MG63 (cell line): ENCODE measurements at regions not wholly inside any gene's neighbourhood (a gene's known extent, or its start where the extent isn't known, plus 50 kb on each side); places are given as distances from the start of the nearest gene placed in this dataset.

ENCODE experiments used
- DNase-seq: peaks from one replicate; pipeline ENCODE4 v3.0.0-alpha.2; 2020
- H3K27me3 ChIP-seq: fragments of 250-450 bp; sonication (Bioruptor Pico); 2 replicates; pipeline ENCODE4 v1.5.1; 2020; ENCODE audit warnings: mild to moderate bottlenecking, moderate library complexity
- H3K36me3 ChIP-seq: fragments of 250-450 bp; sonication (Bioruptor Pico); 2 replicates; pipeline ENCODE4 v1.5.1; 2020; ENCODE audit warnings: mild to moderate bottlenecking, moderate library complexity
- H3K4me3 ChIP-seq: fragments of 250-450 bp; sonication (Bioruptor Pico); 2 replicates; pipeline ENCODE4 v1.5.1; 2020; ENCODE audit warnings: mild to moderate bottlenecking, moderate library complexity
- H3K9me3 ChIP-seq: fragments of 250-450 bp; sonication (Bioruptor Pico); 2 replicates; pipeline ENCODE4 v1.5.1; 2020; ENCODE audit warnings: mild to moderate bottlenecking, moderate library complexity

- DNase-seq, result no peak
- Histone ChIP-seq H3K4me3 (no peak overlapping the region), H3K27me3 (no peaks in the 10 kb centered on the region), H3K36me3 (no peaks in the 10 kb centered on the region), H3K9me3 (0 out of 2 replicates have a peak, but pooled peaks cover 2% of the 10 kb centered on the region)
These were observed 91.3 kb downstream of the DUSP6 start for GRCh38 chr12:89260841-89261637.

GRCh38 chr12:89259821-89260220, 92.5 kb downstream of the DUSP6 start:
- Histone ChIP-seq H3K9me3 (0 out of 2 replicates have a peak, but pooled peaks cover 2% of the 10 kb centered on the region), H3K4me3 (no peak overlapping the region), H3K27me3 (no peaks in the 10 kb centered on the region), H3K36me3 (no peaks in the 10 kb centered on the region)
- no peak for DNase-seq

GRCh38 chr12:89258240-89258969, 93.9 kb downstream of the DUSP6 start:
- Histone ChIP-seq H3K27me3 (no peaks in the 10 kb centered on the region), H3K4me3 (no peak overlapping the region), H3K36me3 (no peaks in the 10 kb centered on the region), H3K9me3 (0 out of 2 replicates have a peak, but pooled peaks cover 2% of the 10 kb centered on the region)
- DNase-seq, result no peak

DNA sequence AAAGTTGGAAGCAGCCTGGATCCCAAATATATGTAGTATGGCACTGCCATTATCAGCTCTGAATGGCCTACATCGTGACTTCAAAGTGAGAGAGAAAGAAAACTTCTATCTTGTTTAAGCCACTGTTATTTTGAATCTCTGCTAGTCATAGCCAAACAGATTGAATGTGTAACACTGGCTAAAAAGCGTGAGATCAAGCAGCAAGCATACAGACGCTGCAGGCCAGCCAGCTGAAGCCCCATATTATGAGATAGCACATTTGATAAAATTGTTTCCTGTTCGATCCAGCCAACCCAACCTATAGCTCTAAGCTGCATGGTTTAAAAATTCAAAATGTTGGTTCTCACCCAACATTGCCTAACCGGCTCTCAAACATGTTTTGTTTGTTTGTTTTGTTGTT, 95.0 kb downstream of the DUSP6 start:
- Histone ChIP-seq H3K4me3 (no peak overlapping the region), H3K9me3 (0 out of 2 replicates have a peak, but pooled peaks cover 2% of the 10 kb centered on the region), H3K36me3 (no peaks in the 10 kb centered on the region), H3K27me3 (no peaks in the 10 kb centered on the region)
- no peak for DNase-seq

GRCh38 chr12:89256060-89256459, 96.2 kb downstream of the DUSP6 start:
- no peaks in the 10 kb centered on the region for H3K36me3 ChIP-seq
- H3K9me3 ChIP-seq, result 0 out of 2 replicates have a peak, but pooled peaks cover 2% of the 10 kb centered on the region
- no peak for DNase-seq
- no peaks in the 10 kb centered on the region for H3K27me3 ChIP-seq
- no peak overlapping the region for H3K4me3 ChIP-seq

GRCh38 chr12:89253488-89253887, 98.8 kb downstream of the DUSP6 start:
- Histone ChIP-seq H3K4me3 (no peak overlapping the region), H3K27me3 (no peaks in the 10 kb centered on the region), H3K36me3 (no peaks in the 10 kb centered on the region), H3K9me3 (no peaks in the 10 kb centered on the region)
- DNase-seq, result no peak

DNA sequence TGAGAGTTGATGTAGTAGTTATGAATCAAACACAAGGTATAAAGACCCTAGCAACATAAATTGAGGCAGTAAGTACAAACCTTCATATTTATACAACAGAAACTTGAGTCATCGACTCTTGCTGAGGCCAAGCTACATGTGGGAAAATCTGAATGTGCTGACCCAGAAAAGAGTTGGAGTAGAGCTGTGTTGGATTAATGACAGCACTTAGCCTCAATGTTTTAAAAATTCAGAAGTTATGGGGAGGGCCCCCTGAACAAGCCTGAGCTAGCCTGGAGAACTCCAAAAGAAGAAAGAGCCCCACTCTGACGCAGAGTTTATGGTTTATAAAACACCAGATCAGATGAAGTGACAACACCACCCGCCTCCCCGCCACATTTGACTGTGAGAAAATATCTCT, 100.0 kb downstream of the DUSP6 start:
- no peaks in the 10 kb centered on the region for H3K36me3 ChIP-seq
- no peak for DNase-seq
- H3K27me3 ChIP-seq, result no peaks in the 10 kb centered on the region
- no peaks in the 10 kb centered on the region for H3K9me3 ChIP-seq
- H3K4me3 ChIP-seq, result no peak overlapping the region

DNA sequence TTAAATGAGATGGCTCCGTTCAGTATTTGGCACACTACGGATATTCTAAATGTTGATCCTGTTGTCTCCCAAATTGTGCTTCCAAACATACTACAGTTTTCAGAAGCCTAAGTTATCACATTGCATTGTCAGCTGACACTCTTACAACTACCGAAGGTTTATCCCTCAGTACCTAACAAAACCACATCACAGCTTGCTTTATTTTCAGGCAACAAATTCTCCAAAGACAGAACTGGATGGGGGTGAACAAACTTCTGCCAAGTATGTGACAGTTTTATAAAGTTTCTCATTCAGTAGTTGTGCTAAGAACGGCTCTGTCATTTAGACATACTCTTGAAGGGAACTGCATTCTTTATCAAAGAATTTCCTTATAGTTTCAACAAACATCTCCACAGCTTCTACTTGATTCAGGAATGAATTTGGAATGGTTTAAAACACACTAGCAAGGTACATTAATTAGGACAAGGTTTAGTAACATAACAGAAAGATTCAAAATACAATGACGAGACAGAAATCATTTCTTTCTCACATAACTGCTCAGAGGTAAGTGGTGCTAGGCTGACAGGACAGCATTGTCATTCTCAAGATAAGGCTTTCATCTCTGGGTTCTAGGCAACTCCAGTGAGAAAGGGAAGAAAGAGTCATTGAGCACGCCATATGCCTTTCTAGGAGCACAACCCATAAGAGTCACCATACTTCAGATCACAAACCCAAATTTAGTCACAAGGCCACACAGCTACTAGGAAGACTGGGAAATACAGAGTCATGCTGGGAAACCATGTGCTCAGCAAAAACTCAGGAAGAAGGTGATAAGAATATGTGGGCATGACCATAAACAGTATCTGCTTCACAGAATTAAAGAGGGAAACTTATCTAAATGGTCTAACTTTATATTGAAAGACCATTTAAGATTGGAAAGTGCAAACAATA, 100.7 kb downstream of the DUSP6 start:
- H3K36me3 ChIP-seq, result no peaks in the 10 kb centered on the region
- no peaks in the 10 kb centered on the region for H3K9me3 ChIP-seq
- H3K4me3 ChIP-seq, result no peak overlapping the region
- H3K27me3 ChIP-seq, result no peaks in the 10 kb centered on the region
- DNase-seq, result no peak

- no peaks in the 10 kb centered on the region for H3K27me3 ChIP-seq
- no peak for DNase-seq
- H3K9me3 ChIP-seq, result no peaks in the 10 kb centered on the region
- H3K36me3 ChIP-seq, result no peaks in the 10 kb centered on the region
- H3K4me3 ChIP-seq, result no peak overlapping the region
These were observed 101.7 kb downstream of the DUSP6 start for GRCh38 chr12:89250636-89251035.

DNA sequence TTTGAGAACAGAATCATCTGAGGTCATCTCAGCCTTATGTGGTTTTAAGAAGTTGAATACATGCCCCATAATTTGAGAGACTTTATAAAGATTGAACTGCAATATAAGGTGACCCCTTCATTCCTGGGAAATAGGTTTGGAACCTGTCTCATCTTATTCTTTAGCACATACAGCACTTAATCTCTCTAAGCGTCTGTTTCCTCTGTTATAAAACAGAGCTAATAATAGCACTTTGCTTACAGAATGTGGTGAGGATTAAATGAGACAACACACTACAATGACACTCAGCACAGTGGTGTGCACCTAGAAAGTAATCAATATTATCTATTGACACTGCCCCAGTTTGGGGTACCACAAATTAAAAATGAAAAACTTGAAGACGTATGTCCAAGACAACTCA, 102.1 kb downstream of the DUSP6 start:
- no peak for DNase-seq
- H3K4me3 ChIP-seq, result no peak overlapping the region
- no peaks in the 10 kb centered on the region for H3K36me3 ChIP-seq

DNA sequence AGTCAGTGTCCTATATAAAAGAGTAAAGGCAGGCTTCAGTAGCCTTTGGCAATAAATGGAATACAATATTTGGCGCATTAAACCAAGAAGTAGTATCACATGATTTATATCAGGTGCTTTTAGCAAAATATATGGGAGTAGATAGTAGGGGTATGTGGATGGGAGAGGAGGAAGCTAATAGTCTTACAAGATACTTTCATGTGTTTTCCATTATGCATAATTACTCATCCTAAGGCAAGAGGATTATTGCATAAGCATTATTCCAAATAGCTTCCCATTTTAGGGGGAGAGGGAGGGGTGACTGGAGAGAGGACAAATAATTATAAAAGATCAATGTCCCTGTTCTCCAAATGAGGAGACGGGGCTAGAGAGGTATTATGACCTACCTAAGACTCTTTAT, 104.3 kb downstream of the DUSP6 start:
- DNase-seq, result no peak
- H3K9me3 ChIP-seq, result no peaks in the 10 kb centered on the region
- H3K36me3 ChIP-seq, result no peaks in the 10 kb centered on the region
- H3K27me3 ChIP-seq, result no peaks in the 10 kb centered on the region
- no peak overlapping the region for H3K4me3 ChIP-seq

More for the DNA sequence above, 102.1 kb downstream of the DUSP6 start:
- Histone ChIP-seq H3K9me3 (no peaks in the 10 kb centered on the region), H3K27me3 (no peaks in the 10 kb centered on the region)

- Histone ChIP-seq H3K4me3 (no peak overlapping the region), H3K36me3 (no peaks in the 10 kb centered on the region), H3K9me3 (no peaks in the 10 kb centered on the region), H3K27me3 (no peaks in the 10 kb centered on the region)
- DNase-seq, result no peak
These were observed 104.8 kb downstream of the DUSP6 start for GRCh38 chr12:89247541-89247942.

GRCh38 chr12:89245090-89245489, 107.2 kb downstream of the DUSP6 start:
- Histone ChIP-seq H3K4me3 (no peak overlapping the region), H3K27me3 (no peaks in the 10 kb centered on the region), H3K9me3 (no peaks in the 10 kb centered on the region), H3K36me3 (no peaks in the 10 kb centered on the region)
- DNase-seq, result no peak

DNA sequence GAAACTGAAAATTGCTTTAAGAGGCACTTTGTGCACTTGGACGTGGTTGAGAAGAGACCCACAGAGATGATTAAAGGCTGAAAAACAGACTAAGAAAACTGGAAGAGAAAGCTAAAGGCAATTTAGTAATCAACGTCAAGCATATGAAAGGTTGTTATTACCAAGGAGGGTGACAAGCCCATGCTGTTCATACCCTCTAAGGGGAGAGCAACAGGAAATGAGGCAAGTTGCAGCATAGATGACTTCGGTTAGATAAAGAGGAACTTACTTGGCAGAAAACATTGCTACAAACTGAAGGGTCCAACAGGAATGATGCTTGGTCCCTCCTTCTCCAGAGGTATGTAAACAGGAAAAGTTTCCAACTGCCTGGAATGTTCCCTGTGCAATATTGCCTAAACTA, 107.8 kb downstream of the DUSP6 start:
- no peak overlapping the region for H3K4me3 ChIP-seq
- no peaks in the 10 kb centered on the region for H3K27me3 ChIP-seq
- no peak for DNase-seq
- no peaks in the 10 kb centered on the region for H3K9me3 ChIP-seq
- H3K36me3 ChIP-seq, result no peaks in the 10 kb centered on the region

- Histone ChIP-seq H3K4me3 (no peak overlapping the region), H3K36me3 (no peaks in the 10 kb centered on the region), H3K9me3 (no peaks in the 10 kb centered on the region), H3K27me3 (no peaks in the 10 kb centered on the region)
- DNase-seq, result no peak
These were observed 108.5 kb downstream of the DUSP6 start for GRCh38 chr12:89243771-89244170.

- no peak for DNase-seq
- Histone ChIP-seq H3K27me3 (no peaks in the 10 kb centered on the region), H3K36me3 (no peaks in the 10 kb centered on the region), H3K4me3 (no peak overlapping the region), H3K9me3 (no peaks in the 10 kb centered on the region)
These were observed 112.8 kb downstream of the DUSP6 start for GRCh38 chr12:89239534-89239933.

- Histone ChIP-seq H3K4me3 (no peak overlapping the region), H3K9me3 (no peaks in the 10 kb centered on the region), H3K27me3 (no peaks in the 10 kb centered on the region), H3K36me3 (no peaks in the 10 kb centered on the region)
- no peak for DNase-seq
These were observed 113.7 kb downstream of the DUSP6 start for GRCh38 chr12:89238593-89238992.
